Aorta (tissue), 5 donors: ENCODE measurements at regions not wholly inside any gene's neighbourhood (a gene's known extent, or its start where the extent isn't known, plus 50 kb on each side); places are given as distances from the start of the nearest gene placed in this dataset.
A peak's percentile ranks its signal among the peaks of the same experiment; 100 is the strongest.

Experiments
- ATAC-seq: fragments of 200-7000 bp; cut with Tn5 transposase; one replicate; pipeline ENCODE4 v1.9.1; 2022; ENCODE audit warnings: moderate library complexity; ENCODE audit not compliant: low FRiP score
- DNase-seq, 2 donors: peaks; one replicate each; pipeline ENCODE4 v3.0.0-alpha.2; 2020
- H3K27ac ChIP-seq, 2 donors: one replicate each; pipeline ENCODE4 v1.5.1; 2013; ENCODE audit warnings: low read length in 2 of 2, mild to moderate bottlenecking in 2 of 2, moderate library complexity in 2 of 2, control low read depth in 1 of 2, inconsistent platforms in 1 of 2, low read depth in 1 of 2
- H3K27me3 ChIP-seq, 2 donors: one replicate each; pipeline ENCODE4 v1.6.1; 2013; ENCODE audit warnings: control low read depth in 1 of 2, low read length in 1 of 2, mild to moderate bottlenecking in 1 of 2, moderate library complexity in 1 of 2; ENCODE audit not compliant: insufficient read depth in 2 of 2, control insufficient read depth in 1 of 2
- H3K36me3 ChIP-seq, 2 donors: one replicate each; pipeline ENCODE4 v1.6.1; 2013; ENCODE audit warnings: control low read depth in 1 of 2, low read length in 1 of 2, mild to moderate bottlenecking in 1 of 2; ENCODE audit not compliant: insufficient read depth in 2 of 2, control insufficient read depth in 1 of 2
- H3K4me1 ChIP-seq, 2 donors: one replicate each; pipeline ENCODE4 v1.6.1; 2013; ENCODE audit warnings: low read length in 2 of 2, control low read depth in 1 of 2, mild to moderate bottlenecking in 1 of 2, moderate library complexity in 1 of 2; ENCODE audit not compliant: insufficient read depth in 2 of 2, control insufficient read depth in 1 of 2
- H3K4me3 ChIP-seq, 2 donors: one replicate each; pipeline ENCODE4 v1.5.1; 2013; ENCODE audit warnings: low read length in 2 of 2, control low read depth in 1 of 2, mild to moderate bottlenecking in 1 of 2
- H3K9me3 ChIP-seq: one replicate; pipeline ENCODE4 v1.6.1; 2013; ENCODE audit warnings: mild to moderate bottlenecking, low read length; ENCODE audit not compliant: control insufficient read depth
- WGBS, 2 donors: extraction: QIAGEN DNeasy Blood & Tissue Kit; methylation state at CpG; one replicate each; pipeline ENCODE4 v1.1.7; 2013; 5-methylcytosine and 5-hydroxymethylcytosine counted together
- intact Hi-C, 2 donors: fragments of 100-400 bp; cut with DNase I; formaldehyde crosslinking; loops; one replicate each; pipeline versions ENCODE4 v1.14.2 to v1.15.0; 2022
- donor health status: healthy with polysubstance abuse.
- donor health status: Bipolar disorder and iron deficiency.
- donor health status: DM: no; HTN: no; CAD: no.
- donor health status: DM: no; HTN: no; CAD: no.
- donor health status: DM: yes; HTN: yes; CAD: no.

GRCh38 chr16:80489173-80489572, 51.6 kb upstream of the DYNLRB2 start:
- no peak for ATAC-seq
- no peak overlapping the region for H3K27ac ChIP-seq
- 63 to 88% methylated on average over 1 of the region's 1 CpG for WGBS, 2 donors

GRCh38 chr16:80488167-80488566, 52.6 kb upstream of the DYNLRB2 start:
- WGBS, 2 donors: 83 to 85% methylated on average over 2 of the region's 2 CpGs
- no peak overlapping the region for H3K27ac ChIP-seq
- H3K27me3 ChIP-seq: no peaks in the 10 kb centered on the region
- DNase-seq (no peak), ATAC-seq (no peak)
- H3K4me3 ChIP-seq: no peak overlapping the region
- H3K36me3 ChIP-seq: no peaks in the 10 kb centered on the region
- no peaks in the 10 kb centered on the region for H3K9me3 ChIP-seq
- intact Hi-C loops: no loop called here
- H3K4me1 ChIP-seq: no peaks in the 10 kb centered on the region

More at GRCh38 chr16:80489173-80489572, 51.6 kb upstream of the DYNLRB2 start:
- intact Hi-C loops: no loop called here
- Histone ChIP-seq H3K4me3 (no peak overlapping the region), H3K36me3 (no peaks in the 10 kb centered on the region), H3K4me1 (no peaks in the 10 kb centered on the region), H3K9me3 (no peaks in the 10 kb centered on the region), H3K27me3 (no peaks in the 10 kb centered on the region)
- DNase-seq: no peak

- intact Hi-C loops: no loop called here
- WGBS, 2 donors: 83 to 89% methylated on average over 4 of the region's 4 CpGs
- no peaks in the 10 kb centered on the region for H3K4me1 ChIP-seq
- no peak for ATAC-seq
- DNase-seq: no peak
- no peaks in the 10 kb centered on the region for H3K27me3 ChIP-seq
- no peaks in the 10 kb centered on the region for H3K9me3 ChIP-seq
- H3K36me3 ChIP-seq: no peaks in the 10 kb centered on the region
- no peak overlapping the region for H3K4me3 ChIP-seq
- H3K27ac ChIP-seq: no peak overlapping the region
These were observed 60.1 kb upstream of the DYNLRB2 start for GRCh38 chr16:80480664-80481063.

- intact Hi-C loops: no loop called here
- WGBS, 2 donors: 94 to 96% methylated on average over 2 of the region's 2 CpGs
- Histone ChIP-seq H3K27me3 (no peaks in the 10 kb centered on the region), H3K4me1 (no peaks in the 10 kb centered on the region), H3K27ac (no peak overlapping the region), H3K9me3 (no peaks in the 10 kb centered on the region), H3K36me3 (no peaks in the 10 kb centered on the region), H3K4me3 (no peak overlapping the region)
- ATAC-seq (no peak), DNase-seq (no peak)
These were observed 63.0 kb upstream of the DYNLRB2 start for GRCh38 chr16:80477838-80478237.

GRCh38 chr16:80468029-80468428, 72.8 kb upstream of the DYNLRB2 start:
- DNase-seq (no peak), ATAC-seq (no peak)
- Histone ChIP-seq H3K4me1 (no peaks in the 10 kb centered on the region), H3K36me3 (no peaks in the 10 kb centered on the region), H3K9me3 (no peaks in the 10 kb centered on the region), H3K4me3 (no peak overlapping the region), H3K27ac (no peak overlapping the region), H3K27me3 (no peaks in the 10 kb centered on the region)
- intact Hi-C loops: no loop called here
- WGBS, 2 donors: 82 to 85% methylated on average over 8 of the region's 8 CpGs

GRCh38 chr16:80466024-80466987, 74.5 kb upstream of the DYNLRB2 start:
- Histone ChIP-seq H3K4me3 (no peak overlapping the region), H3K9me3 (no peaks in the 10 kb centered on the region), H3K27ac (no peak overlapping the region), H3K27me3 (no peaks in the 10 kb centered on the region), H3K4me1 (no peaks in the 10 kb centered on the region), H3K36me3 (no peaks in the 10 kb centered on the region)
- DNase-seq (peak; percentile 59 to 82), ATAC-seq (peak; percentile 85)
- WGBS, 2 donors: 30 to 31% methylated on average over 24 of the region's 24 CpGs
- intact Hi-C loops: no loop called here

GRCh38 chr16:80463751-80464495, 76.9 kb upstream of the DYNLRB2 start:
- Histone ChIP-seq H3K27me3 (no peaks in the 10 kb centered on the region), H3K27ac (no peak overlapping the region), H3K4me3 (no peak overlapping the region), H3K4me1 (no peaks in the 10 kb centered on the region), H3K9me3 (no peaks in the 10 kb centered on the region), H3K36me3 (no peaks in the 10 kb centered on the region)
- 83 to 91% methylated on average over 8 of the region's 8 CpGs for WGBS, 2 donors
- intact Hi-C loops: no loop called here
- DNase-seq (no peak), ATAC-seq (no peak)

- 79 to 88% methylated on average over 2 of the region's 2 CpGs for WGBS, 2 donors
- intact Hi-C loops: no loop called here
- H3K27ac ChIP-seq: no peak overlapping the region
These were observed 77.5 kb upstream of the DYNLRB2 start for GRCh38 chr16:80463326-80463725.

More at GRCh38 chr16:80463326-80463725, 77.5 kb upstream of the DYNLRB2 start:
- Histone ChIP-seq H3K4me1 (no peaks in the 10 kb centered on the region), H3K9me3 (no peaks in the 10 kb centered on the region), H3K27me3 (no peaks in the 10 kb centered on the region), H3K4me3 (no peak overlapping the region), H3K36me3 (no peaks in the 10 kb centered on the region)
- DNase-seq (no peak), ATAC-seq (no peak)
